ENCODE measurements at regions not wholly inside any gene's neighbourhood (a gene's known extent, or its start where the extent isn't known, plus 50 kb on each side); places are given as distances from the start of the nearest gene placed in this dataset.

- no peak for DNase-seq (ENCODE audit: low read depth in 2 of 2, low spot score in 1 of 2)
These were observed 240.3 kb upstream of the GSE1 start for GRCh38 chr16:85372627-85373372.

GRCh38 chr16:85373741-85374570, 239.2 kb upstream of the GSE1 start:
- no peak for DNase-seq (ENCODE audit: low read depth in 2 of 2, low spot score in 1 of 2)

GRCh38 chr16:85374571-85374872, 238.6 kb upstream of the GSE1 start:
- no peak for DNase-seq (ENCODE audit: low read depth in 2 of 2, low spot score in 1 of 2)

GRCh38 chr16:85375282-85375681, 237.8 kb upstream of the GSE1 start:
- DNase-seq (ENCODE audit: low read depth in 2 of 2, low spot score in 1 of 2), result no peak

GRCh38 chr16:85376292-85377095, 236.6 kb upstream of the GSE1 start:
- DNase-seq (ENCODE audit: low read depth in 2 of 2, low spot score in 1 of 2), result no peak

- no peak for DNase-seq (ENCODE audit: low read depth in 2 of 2, low spot score in 1 of 2)
These were observed 235.6 kb upstream of the GSE1 start for GRCh38 chr16:85377388-85378144.

GRCh38 chr16:85378145-85379040, 234.7 kb upstream of the GSE1 start:
- no peak for DNase-seq (ENCODE audit: low read depth in 2 of 2, low spot score in 1 of 2)

GRCh38 chr16:85379041-85380001, 233.8 kb upstream of the GSE1 start:
- DNase-seq (ENCODE audit: low read depth in 2 of 2, low spot score in 1 of 2), result no peak

- no peak for DNase-seq (ENCODE audit: low read depth in 2 of 2, low spot score in 1 of 2)
These were observed 233.1 kb upstream of the GSE1 start for GRCh38 chr16:85380002-85380395.

- no peak for DNase-seq (ENCODE audit: low read depth in 2 of 2, low spot score in 1 of 2)
These were observed 232.0 kb upstream of the GSE1 start for GRCh38 chr16:85380905-85381737.

GRCh38 chr16:85381738-85382592, 231.2 kb upstream of the GSE1 start:
- no peak for DNase-seq (ENCODE audit: low read depth in 2 of 2, low spot score in 1 of 2)

GRCh38 chr16:85382717-85383118, 230.4 kb upstream of the GSE1 start:
- DNase-seq (ENCODE audit: low read depth in 2 of 2, low spot score in 1 of 2), result no peak

- DNase-seq (ENCODE audit: low read depth in 2 of 2, low spot score in 1 of 2), result no peak
These were observed 229.0 kb upstream of the GSE1 start for GRCh38 chr16:85383836-85384832.

- no peak for DNase-seq (ENCODE audit: low read depth in 2 of 2, low spot score in 1 of 2)
These were observed 228.2 kb upstream of the GSE1 start for GRCh38 chr16:85384833-85385462.
